Trophoblast cell (in vitro differentiated cells and primary cell): ENCODE measurements at regions not wholly inside any gene's neighbourhood (a gene's known extent, or its start where the extent isn't known, plus 50 kb on each side); places are given as distances from the start of the nearest gene placed in this dataset.

ENCODE experiments used
- DNase-seq, 2 donors: peaks; one replicate each; pipeline ENCODE4 v3.0.0-alpha.2; 2016
- H2AFZ ChIP-seq: 2 replicates; pipeline ENCODE4 v1.6.1; 2013; ENCODE audit warnings: low read length, moderate library complexity, mild to moderate bottlenecking; ENCODE audit not compliant: insufficient read depth, poor library complexity
- H2AK5ac ChIP-seq: 2 replicates; pipeline ENCODE4 v1.6.1; 2013; ENCODE audit warnings: mild to moderate bottlenecking, low read length
- H2BK120ac ChIP-seq: 2 replicates; pipeline ENCODE4 v1.6.1; 2013; ENCODE audit warnings: low read length, mild to moderate bottlenecking, moderate library complexity; ENCODE audit not compliant: insufficient read depth, poor library complexity
- H2BK12ac ChIP-seq: 2 replicates; pipeline ENCODE4 v1.6.1; 2013; ENCODE audit warnings: mild to moderate bottlenecking, low read length, moderate library complexity
- H2BK5ac ChIP-seq: 2 replicates; pipeline ENCODE4 v1.6.1; 2013; ENCODE audit warnings: low read length, low read depth, moderate library complexity, mild to moderate bottlenecking; ENCODE audit not compliant: poor library complexity
- H3K14ac ChIP-seq: 2 replicates; pipeline ENCODE4 v1.6.1; 2013; ENCODE audit warnings: mild to moderate bottlenecking, low read length
- H3K18ac ChIP-seq: 2 replicates; pipeline ENCODE4 v1.6.1; 2013; ENCODE audit warnings: mild to moderate bottlenecking, low read length
- H3K23ac ChIP-seq: 2 replicates; pipeline ENCODE4 v1.6.1; 2013; ENCODE audit warnings: low read length
- H3K27ac ChIP-seq: 2 replicates; pipeline ENCODE4 v1.5.1; 2013; ENCODE audit warnings: low read depth, mild to moderate bottlenecking, inconsistent platforms, low read length, moderate library complexity
- H3K27me3 ChIP-seq: 2 replicates; pipeline ENCODE4 v1.6.1; 2013; ENCODE audit warnings: inconsistent platforms, mild to moderate bottlenecking, low read length, moderate library complexity; ENCODE audit not compliant: insufficient read depth
- H3K36me3 ChIP-seq, 2 experiments: 1 replicate in 1 of 2; 2 replicates in 1 of 2; pipeline ENCODE4 v1.6.1; 2013; ENCODE audit warnings: low read length in 2 of 2, mild to moderate bottlenecking in 2 of 2, moderate library complexity in 1 of 2; ENCODE audit not compliant: insufficient read depth in 2 of 2, control insufficient read depth in 1 of 2
- H3K4ac ChIP-seq: 2 replicates; pipeline ENCODE4 v1.6.1; 2013; ENCODE audit warnings: low read depth, mild to moderate bottlenecking, low read length, moderate library complexity
- H3K4me1 ChIP-seq, 2 experiments: 1 replicate in 1 of 2; 2 replicates in 1 of 2; pipeline ENCODE4 v1.6.1; 2013; ENCODE audit warnings: low read length in 2 of 2, mild to moderate bottlenecking in 2 of 2, moderate library complexity in 1 of 2; ENCODE audit not compliant: insufficient read depth in 2 of 2, control insufficient read depth in 1 of 2
- H3K4me2 ChIP-seq: 2 replicates; pipeline ENCODE4 v1.6.1; 2013; ENCODE audit warnings: inconsistent platforms, mild to moderate bottlenecking, low read length, moderate library complexity
- H3K4me3 ChIP-seq: 2 replicates; pipeline ENCODE4 v1.5.1; 2013; ENCODE audit warnings: mild to moderate bottlenecking, low read depth, low read length, inconsistent platforms
- H3K79me1 ChIP-seq: one replicate; pipeline ENCODE4 v1.6.1; 2013; ENCODE audit warnings: low read length
- H3K79me2 ChIP-seq: 2 replicates; pipeline ENCODE4 v1.6.1; 2013; ENCODE audit warnings: low read length, mild to moderate bottlenecking; ENCODE audit not compliant: control insufficient read depth, insufficient read depth, poor library complexity
- H3K9ac ChIP-seq: 2 replicates; pipeline ENCODE4 v1.6.1; 2013; ENCODE audit warnings: mild to moderate bottlenecking, low read length
- H3K9me3 ChIP-seq: 2 replicates; pipeline ENCODE4 v1.6.1; 2013; ENCODE audit warnings: low read depth, mild to moderate bottlenecking, control low read depth, inconsistent platforms, low read length; ENCODE audit not compliant: insufficient read depth
- H4K12ac ChIP-seq: 2 replicates; pipeline ENCODE4 v1.6.1; 2013; ENCODE audit warnings: low read depth, mild to moderate bottlenecking, low read length, moderate library complexity
- H4K8ac ChIP-seq: 2 replicates; pipeline ENCODE4 v1.6.1; 2013; ENCODE audit warnings: low read depth, mild to moderate bottlenecking, low read length, moderate library complexity
- H4K91ac ChIP-seq: one replicate; pipeline ENCODE4 v1.6.1; 2013; ENCODE audit warnings: low read depth, mild to moderate bottlenecking, low read length, moderate library complexity
- WGBS: extraction: QIAGEN DNeasy Blood & Tissue Kit; methylation state at CpG from one replicate; pipeline ENCODE4 v1.1.7; 2013; ENCODE audit warnings: missing lambda C conversion rate; ENCODE audit not compliant: insufficient read length, insufficient coverage; ENCODE audit errors: extremely low coverage; 5-methylcytosine and 5-hydroxymethylcytosine counted together

- no peaks in the 10 kb centered on the region for H3K79me1 ChIP-seq
- no peak overlapping the region for H4K91ac ChIP-seq
- no peak overlapping the region for H4K12ac ChIP-seq
- H2BK120ac ChIP-seq, result no peak overlapping the region
- no peak for DNase-seq
- H3K4ac ChIP-seq, result no peak overlapping the region
- H3K4me1 ChIP-seq, result no peaks in the 10 kb centered on the region
- no peaks in the 10 kb centered on the region for H3K36me3 ChIP-seq
- no peak overlapping the region for H4K8ac ChIP-seq
- H3K27ac ChIP-seq, result no peak overlapping the region
- no peak overlapping the region for H3K9ac ChIP-seq
- no peak overlapping the region for H2BK5ac ChIP-seq
- no peaks in the 10 kb centered on the region for H3K27me3 ChIP-seq
- no peak overlapping the region for H3K4me2 ChIP-seq
- no peak overlapping the region for H3K4me3 ChIP-seq
- no CpG with 5 or more reads among the region's 1 CpG for WGBS
- H3K79me2 ChIP-seq, result no peaks in the 10 kb centered on the region
- H2AFZ ChIP-seq, result no peak overlapping the region
- H3K18ac ChIP-seq, result no peak overlapping the region
- H3K14ac ChIP-seq, result no peak overlapping the region
- no peaks in the 10 kb centered on the region for H3K9me3 ChIP-seq
- H2AK5ac ChIP-seq, result no peak overlapping the region
- no peak overlapping the region for H2BK12ac ChIP-seq
- H3K23ac ChIP-seq, result no peak overlapping the region
Observed at GRCh38 chr6:141242957-141243356, 889.8 kb upstream of the GJE1 start.

- H3K4me2 ChIP-seq, result no peak overlapping the region
- H3K27ac ChIP-seq, result no peak overlapping the region
- H3K18ac ChIP-seq, result no peak overlapping the region
- H3K4ac ChIP-seq, result no peak overlapping the region
- H3K4me3 ChIP-seq, result no peak overlapping the region
- H4K8ac ChIP-seq, result no peak overlapping the region
- H3K9me3 ChIP-seq, result no peaks in the 10 kb centered on the region
- H2BK120ac ChIP-seq, result no peak overlapping the region
- H3K4me1 ChIP-seq, result no peaks in the 10 kb centered on the region
- no peak overlapping the region for H2AFZ ChIP-seq
- H4K12ac ChIP-seq, result no peak overlapping the region
- no peak overlapping the region for H3K23ac ChIP-seq
- H3K36me3 ChIP-seq, result no peaks in the 10 kb centered on the region
- no peak overlapping the region for H3K9ac ChIP-seq
- H4K91ac ChIP-seq, result no peak overlapping the region
- H2AK5ac ChIP-seq, result no peak overlapping the region
- H3K27me3 ChIP-seq, result no peaks in the 10 kb centered on the region
- no peak overlapping the region for H2BK5ac ChIP-seq
- no peaks in the 10 kb centered on the region for H3K79me2 ChIP-seq
- no peak overlapping the region for H2BK12ac ChIP-seq
- H3K14ac ChIP-seq, result no peak overlapping the region
- no peak for DNase-seq
- H3K79me1 ChIP-seq, result no peaks in the 10 kb centered on the region
Observed at GRCh38 chr6:141229296-141229695, 903.4 kb upstream of the GJE1 start.

GRCh38 chr6:141218583-141218982 is 914.1 kb upstream of the GJE1 start:
- Histone ChIP-seq H4K91ac (no peak overlapping the region), H3K27me3 (no peaks in the 10 kb centered on the region), H2AK5ac (no peak overlapping the region), H3K9ac (no peak overlapping the region), H3K79me2 (no peaks in the 10 kb centered on the region), H2AFZ (no peak overlapping the region), H2BK12ac (no peak overlapping the region), H3K4me1 (no peaks in the 10 kb centered on the region), H3K14ac (no peak overlapping the region), H3K9me3 (peaks cover 6% of the 10 kb centered on the region), H3K4me2 (no peak overlapping the region), H3K79me1 (no peaks in the 10 kb centered on the region), H4K12ac (no peak overlapping the region), H2BK5ac (no peak overlapping the region), H3K27ac (no peak overlapping the region), H3K36me3 (no peaks in the 10 kb centered on the region), H3K4ac (no peak overlapping the region), H3K23ac (no peak overlapping the region), H2BK120ac (no peak overlapping the region), H4K8ac (no peak overlapping the region), H3K18ac (no peak overlapping the region), H3K4me3 (no peak overlapping the region)
- no peak for DNase-seq

GRCh38 chr6:141216726-141217125 is 916.0 kb upstream of the GJE1 start:
- Histone ChIP-seq H3K14ac (no peak overlapping the region), H3K18ac (no peak overlapping the region), H3K36me3 (no peaks in the 10 kb centered on the region), H3K23ac (no peak overlapping the region), H4K8ac (no peak overlapping the region), H2BK120ac (no peak overlapping the region), H3K79me1 (no peaks in the 10 kb centered on the region), H3K9ac (no peak overlapping the region), H3K79me2 (no peaks in the 10 kb centered on the region), H3K27ac (no peak overlapping the region), H4K91ac (no peak overlapping the region), H3K4me3 (no peak overlapping the region), H4K12ac (no peak overlapping the region), H2BK12ac (no peak overlapping the region), H2AK5ac (no peak overlapping the region), H3K27me3 (no peaks in the 10 kb centered on the region), H3K4me1 (no peaks in the 10 kb centered on the region), H3K4ac (no peak overlapping the region), H3K9me3 (peaks cover 6% of the 10 kb centered on the region), H3K4me2 (no peak overlapping the region), H2BK5ac (no peak overlapping the region), H2AFZ (no peak overlapping the region)
- no peak for DNase-seq

- Histone ChIP-seq H3K79me2 (no peaks in the 10 kb centered on the region), H4K12ac (no peak overlapping the region), H2AK5ac (no peak overlapping the region), H2BK5ac (no peak overlapping the region), H2AFZ (no peak overlapping the region), H3K4ac (no peak overlapping the region), H3K9me3 (no peaks in the 10 kb centered on the region), H3K79me1 (no peaks in the 10 kb centered on the region), H3K18ac (no peak overlapping the region), H3K4me2 (no peak overlapping the region), H3K23ac (no peak overlapping the region), H2BK12ac (no peak overlapping the region), H3K27ac (no peak overlapping the region), H3K4me3 (no peak overlapping the region), H3K9ac (no peak overlapping the region), H3K14ac (no peak overlapping the region), H3K36me3 (no peaks in the 10 kb centered on the region), H3K4me1 (no peaks in the 10 kb centered on the region), H4K91ac (no peak overlapping the region), H2BK120ac (no peak overlapping the region), H4K8ac (no peak overlapping the region), H3K27me3 (no peaks in the 10 kb centered on the region)
- DNase-seq, result no peak
- WGBS, result no CpG with 5 or more reads among the region's 1 CpG
Observed at GRCh38 chr6:141212296-141212695, 920.4 kb upstream of the GJE1 start.
